K562 (cell line): ENCODE measurements at regions not wholly inside any gene's neighbourhood (a gene's known extent, or its start where the extent isn't known, plus 50 kb on each side); places are given as distances from the start of the nearest gene placed in this dataset.

Experiments used
- ATAC-seq: fragments of 200-7000 bp; cut with Tn5 transposase; 3 replicates; pipeline ENCODE4 v1.9.1; 2020; ENCODE audit warnings: moderate library complexity
- BruUV-seq: library from RNA; stranded (reverse); fragments of 400-500 nt; replicated peaks from 2 replicates; lab custom pipeline; 2021; lab: Mats Ljungman, UMichigan
- CTCF ChIA-PET: fragments of 300-600 bp; formaldehyde crosslinking; extraction: SDS; loops from one replicate; lab custom pipeline; 2021; ENCODE audit warnings: low intra/inter-chr PET ratio; lab: Yijun Ruan, JAX
- POLR2A ChIA-PET: fragments of 300-600, 350-650 bp; sonication (Branson Sonifier 250); formaldehyde crosslinking; extraction: SDS; loops from one replicate; lab custom pipeline; 2021; ENCODE audit warnings: antibody characterized with exemption, inconsistent platforms; lab: Yijun Ruan, JAX
- DNase-seq, 4 experiments: peaks; one replicate each; pipeline versions ENCODE4 v3.0.0 to v3.0.0-alpha.2; 2011 to 2018; ENCODE audit warnings: low spot score in 3 of 4, mixed read lengths in 3 of 4; ENCODE audit errors: extremely low read depth in 1 of 4
- FAIRE-seq: peaks from 2 replicates; lab custom pipeline; 2011; peaks lifted over from hg19 to GRCh38; lab: Jason Lieb, UNC
- H2AFZ ChIP-seq: 2 replicates; pipeline ENCODE4 v1.6.0; 2011; ENCODE audit warnings: low read depth, low read length, control low read depth, inconsistent platforms
- H3K27ac ChIP-seq: fragments of 200-600 bp; 3 replicates; pipeline ENCODE4 v1.8.0; 2011; ENCODE audit warnings: low read depth, mild to moderate bottlenecking, control low read depth, inconsistent platforms, low read length, moderate library complexity, mixed read lengths; ENCODE audit errors: extremely low read depth
- H3K27me3 ChIP-seq, 2 experiments: fragments of 300-600 bp in 1 of 2; 2 replicates in 1 of 2; 3 replicates in 1 of 2; pipeline versions ENCODE4 v1.6.0 to v1.8.0; 2011; ENCODE audit warnings: inconsistent platforms in 2 of 2, low read length in 2 of 2, mild to moderate bottlenecking in 1 of 2, mixed read lengths in 1 of 2, moderate library complexity in 1 of 2; ENCODE audit not compliant: control insufficient read depth in 2 of 2, insufficient read depth in 2 of 2
- H3K36me3 ChIP-seq: fragments of 300-600 bp; 3 replicates; pipeline ENCODE4 v1.8.0; 2011; ENCODE audit warnings: mild to moderate bottlenecking, low read length, inconsistent platforms; ENCODE audit not compliant: control insufficient read depth, insufficient read depth
- H3K4me1 ChIP-seq, 2 experiments: fragments of 200-600 bp in 1 of 2; replicated peaks in 1 of 2; 2 replicates in 1 of 2; 3 replicates in 1 of 2; pipeline versions ENCODE4 v1.5.1 to v1.8.0; 2011; ENCODE audit warnings: inconsistent platforms in 2 of 2, low read length in 2 of 2, mild to moderate bottlenecking in 1 of 2, mixed read lengths in 1 of 2, moderate library complexity in 1 of 2; ENCODE audit not compliant: control insufficient read depth in 2 of 2, insufficient read depth in 2 of 2
- H3K4me2 ChIP-seq: 2 replicates; pipeline ENCODE4 v1.6.1; 2011; ENCODE audit warnings: low read length, control low read depth, inconsistent platforms, mixed read lengths; ENCODE audit not compliant: insufficient read depth
- H3K4me3 ChIP-seq: fragments of 200-600 bp; sonication (generic), shearing (Covaris generic); 2 replicates; pipeline ENCODE4 v1.5.1; 2016; ENCODE audit warnings: control low read depth, inconsistent platforms
- H3K79me2 ChIP-seq: fragments of 200-600 bp; 3 replicates; pipeline ENCODE4 v1.8.0; 2011; ENCODE audit warnings: low read length, inconsistent platforms; ENCODE audit not compliant: control insufficient read depth, insufficient read depth
- H3K9ac ChIP-seq, 2 experiments: 2 replicates each; pipeline versions ENCODE4 v1.6.0 to v1.6.1; 2011; ENCODE audit warnings: low read depth in 2 of 2, low read length in 2 of 2, control low read depth in 1 of 2, inconsistent platforms in 1 of 2, mild to moderate bottlenecking in 1 of 2, mixed read lengths in 1 of 2; ENCODE audit not compliant: insufficient read depth in 1 of 2
- H3K9me1 ChIP-seq: one replicate; pipeline ENCODE4 v1.6.0; 2011; ENCODE audit warnings: inconsistent platforms, mild to moderate bottlenecking, low read length, moderate library complexity; ENCODE audit not compliant: control insufficient read depth, insufficient read depth
- H3K9me3 ChIP-seq: replicated peaks from 2 replicates; pipeline ENCODE4 v1.5.1; 2011; ENCODE audit warnings: low read depth, low read length, inconsistent platforms; ENCODE audit not compliant: control insufficient read depth, insufficient read depth
- H4K20me1 ChIP-seq: replicated peaks from 2 replicates; pipeline ENCODE4 v1.6.1; 2011; ENCODE audit warnings: low read length, inconsistent platforms, mixed read lengths; ENCODE audit not compliant: control insufficient read depth, insufficient read depth
- BHLHE40 ChIP-seq: IDR thresholded peaks from 2 replicates; pipeline ENCODE4 v1.6.1; 2011; ENCODE audit warnings: low read length, improper control_type of control experiment
- ETV5 ChIP-seq: sonication (generic); formaldehyde crosslinking; IDR thresholded peaks from 2 replicates; pipeline ENCODE4 v1.4.0; 2020; ENCODE audit warnings: low read depth, mild to moderate bottlenecking, missing genetic modification reagents
- HMG20A ChIP-seq: fragments of 450-650 bp; formaldehyde crosslinking; conservative IDR thresholded peaks from 2 replicates; pipeline ENCODE4 v1.4.0; 2020; ENCODE audit warnings: mild to moderate bottlenecking, mixed read lengths
- JUND ChIP-seq, 2 experiments: IDR thresholded peaks; 2 replicates in 1 of 2; 3 replicates in 1 of 2; pipeline ENCODE4 v1.6.1; 2011; ENCODE audit warnings: borderline replicate concordance in 2 of 2, low read depth in 2 of 2, low read length in 2 of 2, improper control_type of control experiment in 1 of 2, missing biosample characterization in 1 of 2, missing genetic modification characterization in 1 of 2, missing genetic modification reagents in 1 of 2
- KAT8 ChIP-seq: fragments of 450-650 bp; IDR thresholded peaks from 2 replicates; pipeline ENCODE4 v1.6.1; 2016; ENCODE audit warnings: low read depth, mild to moderate bottlenecking
- NBN ChIP-seq: fragments of 450-650 bp; IDR thresholded peaks from 2 replicates; pipeline ENCODE4 v1.6.1; 2016; ENCODE audit warnings: low read depth, mild to moderate bottlenecking
- NCOA2 ChIP-seq, 2 experiments: fragments of 450-650 bp; IDR thresholded peaks; 2 replicates each; pipeline ENCODE4 v1.6.1; 2018; ENCODE audit warnings: mild to moderate bottlenecking in 2 of 2, moderate library complexity in 1 of 2; ENCODE audit not compliant: partially characterized antibody in 2 of 2
- PHB2 ChIP-seq: fragments of 450-650 bp; IDR thresholded peaks from 2 replicates; pipeline ENCODE4 v1.6.1; 2017; ENCODE audit warnings: low read depth
- PTBP1 ChIP-seq: fragments of 200-400 bp; formaldehyde crosslinking; IDR thresholded peaks from 2 replicates; pipeline ENCODE4 v1.6.1; 2017; ENCODE audit warnings: low read depth, low read length
- SMAD2 ChIP-seq: fragments of 150-350 bp; IDR thresholded peaks from 2 replicates; pipeline ENCODE4 v1.6.1; 2014; ENCODE audit warnings: low read depth, mild to moderate bottlenecking, low read length
- ZBTB11 ChIP-seq, 3 experiments: fragments of 200-800 bp in 1 of 3; fragments of 250-450 bp in 1 of 3; fragments of 450-650 bp in 1 of 3; sonication (Bioruptor Pico) in 1 of 3; sonication (Bioruptor generic) in 1 of 3; formaldehyde crosslinking in 1 of 3; IDR thresholded peaks; 2 replicates each; pipeline versions ENCODE4 v1.6.1 to v1.8.0; 2016 to 2022; ENCODE audit warnings: mild to moderate bottlenecking in 2 of 3, missing genetic modification characterization in 2 of 3, missing compliant biosample characterization in 1 of 3, moderate library complexity in 1 of 3
- ZFP36 ChIP-seq: fragments of 150-350 bp; IDR thresholded peaks from 2 replicates; pipeline ENCODE4 v1.6.1; 2018; ENCODE audit warnings: low read length, low read depth; ENCODE audit not compliant: partially characterized antibody
- ZNF644 ChIP-seq: fragments of 200-800 bp; sonication (Bioruptor generic); IDR thresholded peaks from 2 replicates; pipeline ENCODE4 v1.6.1; 2016; ENCODE audit warnings: low read depth, missing genetic modification characterization, missing compliant biosample characterization
- WGBS: fragments of 100-300 bp; shearing (Covaris generic); methylation state at CpG from one replicate; pipeline ENCODE4 v1.1.6; 2016; ENCODE audit warnings: low coverage, mixed read lengths; ENCODE audit not compliant: insufficient coverage; ENCODE audit errors: missing lambda C conversion rate; 5-methylcytosine and 5-hydroxymethylcytosine counted together
- in situ Hi-C: fragments of 300-500 bp; cut with MboI; formaldehyde crosslinking; loops from 4 replicates; pipeline ENCODE4 v1.15.0; 2018; ENCODE audit warnings: inconsistent platforms, mixed read lengths
- intact Hi-C: fragments of 100-400 bp; cut with micrococcal nuclease; formaldehyde crosslinking; loops from 2 replicates; pipeline ENCODE4 v1.14.2; 2022
- TF ChIP-seq, protein P1 (sequence below): sonication (generic); formaldehyde crosslinking; IDR thresholded peaks from 2 replicates; pipeline ENCODE4 v1.8.0; 2022; ENCODE audit warnings: mild to moderate bottlenecking, low read depth, missing genetic modification reagents
- TF ChIP-seq, protein P2 (sequence below): sonication (generic); formaldehyde crosslinking; IDR thresholded peaks from 2 replicates; pipeline ENCODE4 v1.8.0; 2022; ENCODE audit warnings: missing genetic modification reagents, mild to moderate bottlenecking, borderline replicate concordance

DNA sequence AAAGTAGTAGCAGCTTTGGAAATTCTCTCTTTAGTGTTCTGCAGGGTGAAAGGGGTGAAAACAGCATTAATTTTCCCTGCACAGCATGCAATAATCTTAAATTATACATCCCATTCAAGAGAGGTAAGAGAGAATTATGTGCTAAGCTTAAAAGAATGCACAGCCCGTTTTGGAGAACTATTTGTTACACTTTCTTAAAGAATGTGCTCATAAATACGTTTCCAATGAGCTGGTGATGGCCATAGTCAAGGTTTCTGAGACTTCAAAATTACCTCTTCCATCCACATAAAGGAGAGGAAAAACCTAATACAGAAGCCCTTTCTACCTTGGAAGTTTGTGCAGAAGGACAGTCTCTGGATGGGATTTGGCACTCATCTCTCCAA is 766.7 kb upstream of the TENM3 start (continued):
- TF ChIP-seq, protein P1, sequence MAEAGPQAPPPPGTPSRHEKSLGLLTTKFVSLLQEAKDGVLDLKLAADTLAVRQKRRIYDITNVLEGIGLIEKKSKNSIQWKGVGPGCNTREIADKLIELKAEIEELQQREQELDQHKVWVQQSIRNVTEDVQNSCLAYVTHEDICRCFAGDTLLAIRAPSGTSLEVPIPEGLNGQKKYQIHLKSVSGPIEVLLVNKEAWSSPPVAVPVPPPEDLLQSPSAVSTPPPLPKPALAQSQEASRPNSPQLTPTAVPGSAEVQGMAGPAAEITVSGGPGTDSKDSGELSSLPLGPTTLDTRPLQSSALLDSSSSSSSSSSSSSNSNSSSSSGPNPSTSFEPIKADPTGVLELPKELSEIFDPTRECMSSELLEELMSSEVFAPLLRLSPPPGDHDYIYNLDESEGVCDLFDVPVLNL (CRISPR knock-in tag) = no peak
- TF ChIP-seq PHB2 (no peak), HMG20A (no peak), KAT8 (no peak), NBN (no peak), NCOA2 (IDR thresholded peaks at IDR 0.05; ENCODE audit: partially characterized antibody in 2 of 2) (no peak)

- H3K36me3 ChIP-seq = no peaks in the 10 kb centered on the region
- no peak overlapping the region for H3K4me2 ChIP-seq
- no peaks in the 10 kb centered on the region for H3K79me2 ChIP-seq
- no peak overlapping the region for H3K4me3 ChIP-seq
- intact Hi-C loops = no loop called here
- H3K27me3 ChIP-seq = no peaks in the 10 kb centered on the region
- DNase-seq (no peak), ATAC-seq (no peak), FAIRE-seq (no peak)
- no peaks in the 10 kb centered on the region for H3K9me1 ChIP-seq
- in situ Hi-C loops = no loop called here
- POLR2A ChIA-PET = no interaction called here
- no peaks in the 10 kb centered on the region for H4K20me1 ChIP-seq
- H3K27ac ChIP-seq = no peak overlapping the region
- no peak overlapping the region for H3K9ac ChIP-seq
- no peak overlapping the region for H2AFZ ChIP-seq
- TF ChIP-seq ZBTB11 (CRISPR knock-in tag; IDR thresholded peaks at IDR 0.05) (no peak), SMAD2 (no peak), ZFP36 (no peak), PTBP1 (no peak), ETV5 (no peak), JUND (IDR thresholded peaks at IDR 0.05; ENCODE audit: borderline replicate concordance, low read depth, low read length) (no peak), JUND (tag; IDR thresholded peaks at IDR 0.05; ENCODE audit: borderline replicate concordance, low read depth, low read length) (no peak), ZNF644 (tag) (no peak), BHLHE40 (no peak)
- TF ChIP-seq, protein P2, sequence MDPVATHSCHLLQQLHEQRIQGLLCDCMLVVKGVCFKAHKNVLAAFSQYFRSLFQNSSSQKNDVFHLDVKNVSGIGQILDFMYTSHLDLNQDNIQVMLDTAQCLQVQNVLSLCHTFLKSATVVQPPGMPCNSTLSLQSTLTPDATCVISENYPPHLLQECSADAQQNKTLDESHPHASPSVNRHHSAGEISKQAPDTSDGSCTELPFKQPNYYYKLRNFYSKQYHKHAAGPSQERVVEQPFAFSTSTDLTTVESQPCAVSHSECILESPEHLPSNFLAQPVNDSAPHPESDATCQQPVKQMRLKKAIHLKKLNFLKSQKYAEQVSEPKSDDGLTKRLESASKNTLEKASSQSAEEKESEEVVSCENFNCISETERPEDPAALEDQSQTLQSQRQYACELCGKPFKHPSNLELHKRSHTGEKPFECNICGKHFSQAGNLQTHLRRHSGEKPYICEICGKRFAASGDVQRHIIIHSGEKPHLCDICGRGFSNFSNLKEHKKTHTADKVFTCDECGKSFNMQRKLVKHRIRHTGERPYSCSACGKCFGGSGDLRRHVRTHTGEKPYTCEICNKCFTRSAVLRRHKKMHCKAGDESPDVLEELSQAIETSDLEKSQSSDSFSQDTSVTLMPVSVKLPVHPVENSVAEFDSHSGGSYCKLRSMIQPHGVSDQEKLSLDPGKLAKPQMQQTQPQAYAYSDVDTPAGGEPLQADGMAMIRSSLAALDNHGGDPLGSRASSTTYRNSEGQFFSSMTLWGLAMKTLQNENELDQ (CRISPR knock-in tag) = no peak
- H3K9me3 ChIP-seq = no peaks in the 10 kb centered on the region
- no TSS peak for BruUV-seq
- CTCF ChIA-PET = no interaction called here
- no peaks in the 10 kb centered on the region for H3K4me1 ChIP-seq
- 0% methylated on average over 4 of the region's 4 CpGs for WGBS
Measured at GRCh38 chr4:181477591-181477990, 765.6 kb upstream of the TENM3 start.
